Central memory CD8-positive, alpha-beta T cell (primary cell): ENCODE measurements at regions not wholly inside any gene's neighbourhood (a gene's known extent, or its start where the extent isn't known, plus 50 kb on each side); places are given as distances from the start of the nearest gene placed in this dataset.

Experiments
- ATAC-seq: fragments of 150-1000 bp; cut with Tn5 transposase; replicated peaks from 2 replicates; pipeline ENCODE4 v1.10.0; 2022; ENCODE audit warnings: mild to moderate bottlenecking, moderate FRiP score, moderate number of reproducible peaks; ENCODE audit not compliant: poor library complexity, severe bottlenecking; ENCODE audit errors: extremely low read depth
- DNase-seq, 2 donors: peaks; one replicate each; pipeline ENCODE4 v3.0.0; 2021; ENCODE audit warnings: low spot score in 2 of 2
- H3K27ac Mint-ChIP-seq: one replicate; pipeline ENCODE4 v1.8.0; 2022; ENCODE audit warnings: low read depth, mild to moderate bottlenecking, moderate library complexity, mixed read lengths
- H3K27me3 Mint-ChIP-seq: one replicate; pipeline ENCODE4 v1.8.0; 2022; ENCODE audit warnings: mixed read lengths
- H3K36me3 Mint-ChIP-seq: one replicate; pipeline ENCODE4 v1.8.0; 2022; ENCODE audit warnings: mild to moderate bottlenecking, moderate library complexity, mixed read lengths; ENCODE audit not compliant: insufficient read depth
- H3K4me1 Mint-ChIP-seq: one replicate; pipeline ENCODE4 v1.8.0; 2022; ENCODE audit warnings: mixed read lengths
- H3K4me3 Mint-ChIP-seq: one replicate; pipeline ENCODE4 v1.8.0; 2022; ENCODE audit warnings: mild to moderate bottlenecking, moderate library complexity, mixed read lengths
- H3K9me3 Mint-ChIP-seq: one replicate; pipeline ENCODE4 v1.8.0; 2022; ENCODE audit warnings: mixed read lengths

- Mint-ChIP-seq H3K4me1 (peaks cover 33% of the 10 kb centered on the region), H3K9me3 (no peaks in the 10 kb centered on the region), H3K36me3 (peaks cover 3% of the 10 kb centered on the region), H3K27ac (no peak overlapping the region), H3K4me3 (no peak overlapping the region), H3K27me3 (no peaks in the 10 kb centered on the region)
- ATAC-seq (no peak), DNase-seq (no peak)
These were observed 77.4 kb upstream of the TAF1B start for GRCh38 chr2:9765611-9766531.

- no peaks in the 10 kb centered on the region for H3K9me3 Mint-ChIP-seq
- H3K36me3 Mint-ChIP-seq = no peaks in the 10 kb centered on the region
- no peaks in the 10 kb centered on the region for H3K27me3 Mint-ChIP-seq
- H3K4me1 Mint-ChIP-seq = peaks cover 31% of the 10 kb centered on the region
- no peak for ATAC-seq
- DNase-seq = no peak
- no peak overlapping the region for H3K27ac Mint-ChIP-seq
- no peak overlapping the region for H3K4me3 Mint-ChIP-seq
These were observed 75.5 kb upstream of the TAF1B start for GRCh38 chr2:9767656-9768281.

GRCh38 chr2:9768388-9768787, 74.9 kb upstream of the TAF1B start:
- ATAC-seq (no peak), DNase-seq (no peak)
- Mint-ChIP-seq H3K27ac (no peak overlapping the region), H3K4me3 (no peak overlapping the region), H3K36me3 (no peaks in the 10 kb centered on the region), H3K27me3 (no peaks in the 10 kb centered on the region), H3K9me3 (no peaks in the 10 kb centered on the region), H3K4me1 (peaks cover 29% of the 10 kb centered on the region)

GRCh38 chr2:9769171-9770005, 73.9 kb upstream of the TAF1B start:
- DNase-seq = no peak
- Mint-ChIP-seq H3K4me3 (no peak overlapping the region), H3K36me3 (no peaks in the 10 kb centered on the region), H3K4me1 (peaks cover 19% of the 10 kb centered on the region), H3K27ac (no peak overlapping the region), H3K27me3 (no peaks in the 10 kb centered on the region), H3K9me3 (no peaks in the 10 kb centered on the region)
- no peak for ATAC-seq

GRCh38 chr2:9770006-9770307, 73.3 kb upstream of the TAF1B start:
- Mint-ChIP-seq H3K36me3 (no peaks in the 10 kb centered on the region), H3K4me1 (peaks cover 18% of the 10 kb centered on the region), H3K4me3 (no peak overlapping the region), H3K9me3 (no peaks in the 10 kb centered on the region), H3K27ac (no peak overlapping the region), H3K27me3 (no peaks in the 10 kb centered on the region)
- ATAC-seq = no peak
- no peak for DNase-seq

- H3K27ac Mint-ChIP-seq = no peak overlapping the region
- H3K36me3 Mint-ChIP-seq = no peaks in the 10 kb centered on the region
- H3K27me3 Mint-ChIP-seq = no peaks in the 10 kb centered on the region
- H3K9me3 Mint-ChIP-seq = no peaks in the 10 kb centered on the region
- ATAC-seq (peak; percentile 54), DNase-seq (peak in 1 of 2 donors; percentile 37)
- peaks cover 18% of the 10 kb centered on the region for H3K4me1 Mint-ChIP-seq
- H3K4me3 Mint-ChIP-seq = no peak overlapping the region
These were observed 72.8 kb upstream of the TAF1B start for GRCh38 chr2:9770308-9771100.

GRCh38 chr2:9771101-9771449, 72.2 kb upstream of the TAF1B start:
- H3K27ac Mint-ChIP-seq = no peak overlapping the region
- DNase-seq (no peak), ATAC-seq (no peak)
- H3K4me1 Mint-ChIP-seq = peaks cover 18% of the 10 kb centered on the region
- no peaks in the 10 kb centered on the region for H3K9me3 Mint-ChIP-seq
- H3K27me3 Mint-ChIP-seq = no peaks in the 10 kb centered on the region
- H3K36me3 Mint-ChIP-seq = no peaks in the 10 kb centered on the region
- H3K4me3 Mint-ChIP-seq = no peak overlapping the region

- Mint-ChIP-seq H3K4me1 (peaks cover 18% of the 10 kb centered on the region), H3K27me3 (no peaks in the 10 kb centered on the region), H3K4me3 (no peak overlapping the region), H3K27ac (peak overlapping the region; percentile 29), H3K9me3 (no peaks in the 10 kb centered on the region), H3K36me3 (no peaks in the 10 kb centered on the region)
- DNase-seq (no peak), ATAC-seq (no peak)
These were observed 71.7 kb upstream of the TAF1B start for GRCh38 chr2:9771481-9772017.

GRCh38 chr2:9772035-9772998, 71.0 kb upstream of the TAF1B start:
- H3K9me3 Mint-ChIP-seq = no peaks in the 10 kb centered on the region

GRCh38 chr2:9772999-9773902, 70.0 kb upstream of the TAF1B start:
- DNase-seq (no peak), ATAC-seq (no peak)
- H3K27ac Mint-ChIP-seq = peak overlapping the region; percentile 24
- no peaks in the 10 kb centered on the region for H3K27me3 Mint-ChIP-seq
- no peak overlapping the region for H3K4me3 Mint-ChIP-seq
- peaks cover 2% of the 10 kb centered on the region for H3K36me3 Mint-ChIP-seq
- peaks cover 18% of the 10 kb centered on the region for H3K4me1 Mint-ChIP-seq
- no peaks in the 10 kb centered on the region for H3K9me3 Mint-ChIP-seq

More at GRCh38 chr2:9772035-9772998, 71.0 kb upstream of the TAF1B start:
- H3K36me3 Mint-ChIP-seq = no peaks in the 10 kb centered on the region
- no peaks in the 10 kb centered on the region for H3K27me3 Mint-ChIP-seq
- no peak overlapping the region for H3K4me3 Mint-ChIP-seq
- H3K27ac Mint-ChIP-seq = peak overlapping the region; percentile 29
- H3K4me1 Mint-ChIP-seq = peaks cover 18% of the 10 kb centered on the region
- no peak for ATAC-seq
- no peak for DNase-seq
